Cortex of kidney (tissue), 1 donor: ENCODE measurements at regions not wholly inside any gene's neighbourhood (a gene's known extent, or its start where the extent isn't known, plus 50 kb on each side); places are given as distances from the start of the nearest gene placed in this dataset.

Source experiments
- DNase-seq: peaks from one replicate; lab custom pipeline; 2025; lab: John Stamatoyannopoulos, UW

DNA sequence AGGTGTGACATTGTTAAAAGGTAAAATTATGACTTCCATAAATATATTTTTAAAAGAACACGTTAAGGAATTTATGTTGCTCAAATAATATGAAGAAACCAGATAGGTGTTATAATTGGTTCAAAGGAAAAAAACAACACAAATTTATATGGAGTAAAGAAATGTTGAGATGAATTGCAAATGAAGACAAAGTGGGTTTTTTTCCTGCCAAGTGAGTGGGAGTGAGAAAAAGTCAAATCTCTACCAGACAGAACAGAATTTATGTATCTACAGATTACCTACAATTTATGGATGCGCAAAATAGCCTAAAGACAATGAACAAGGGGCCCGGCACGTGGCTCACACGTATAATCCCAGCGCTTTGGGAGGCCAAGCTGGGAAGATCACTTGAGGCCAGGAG is 159.7 kb upstream of the SLC1A4 start:
- DNase-seq: no peak

DNA sequence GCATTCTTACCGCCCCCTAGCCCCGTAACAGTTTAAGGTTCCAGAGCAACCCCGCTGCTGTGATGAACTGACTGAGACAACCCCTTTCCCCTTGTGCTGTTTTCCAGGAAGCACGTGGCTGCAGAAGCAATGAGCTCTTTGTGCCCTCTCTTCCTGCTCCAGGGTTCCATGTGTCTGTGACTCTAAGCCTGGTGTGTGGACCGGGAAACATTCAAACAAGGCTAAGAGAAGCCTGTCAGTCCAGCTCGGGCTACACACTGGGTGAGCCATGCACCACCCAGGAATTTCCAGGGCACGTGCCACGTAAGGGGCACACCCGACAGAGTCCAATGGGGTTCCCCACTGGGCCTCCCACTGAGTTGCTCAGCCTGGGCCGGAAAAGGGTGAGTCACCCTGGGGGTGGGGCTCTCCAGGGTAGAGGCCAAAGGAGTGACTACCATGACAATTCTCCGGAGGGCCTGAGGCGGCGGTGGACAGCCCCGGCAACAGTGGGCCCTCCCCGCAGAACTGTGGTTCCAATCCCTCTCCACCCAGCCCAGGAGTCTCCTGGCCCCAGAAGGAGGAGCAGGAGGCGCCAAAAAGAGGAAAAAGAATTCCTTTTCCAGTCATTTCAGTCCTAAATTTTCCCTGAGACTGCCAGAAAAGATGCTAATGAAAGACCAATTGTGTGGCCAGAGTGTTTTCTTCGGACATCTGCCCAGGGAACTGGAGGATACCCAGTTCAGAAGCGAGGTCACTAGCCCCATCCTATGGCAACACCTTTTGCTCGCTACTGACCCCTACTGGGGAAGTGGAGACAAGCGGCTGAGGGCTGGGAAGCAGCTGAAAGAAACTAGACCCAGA is 157.8 kb upstream of the SLC1A4 start:
- no peak for DNase-seq

DNA sequence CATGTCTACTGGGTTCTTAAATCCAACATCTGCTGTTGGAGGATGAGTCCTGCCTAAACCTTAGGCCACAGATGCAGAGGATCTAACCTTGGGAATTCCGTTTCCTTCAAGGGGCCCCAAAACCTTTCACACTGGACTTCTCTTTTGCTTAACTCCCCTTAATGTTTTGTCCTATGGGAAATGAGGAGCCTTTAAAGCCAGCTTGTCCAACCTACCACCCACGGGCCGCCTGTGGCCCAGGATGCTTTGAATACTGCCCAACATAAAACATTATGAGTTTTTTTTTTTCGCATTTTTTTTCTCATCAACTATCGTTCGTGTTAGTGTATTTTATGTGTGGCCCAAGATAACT is 157.2 kb upstream of the SLC1A4 start:
- DNase-seq: no peak

DNA sequence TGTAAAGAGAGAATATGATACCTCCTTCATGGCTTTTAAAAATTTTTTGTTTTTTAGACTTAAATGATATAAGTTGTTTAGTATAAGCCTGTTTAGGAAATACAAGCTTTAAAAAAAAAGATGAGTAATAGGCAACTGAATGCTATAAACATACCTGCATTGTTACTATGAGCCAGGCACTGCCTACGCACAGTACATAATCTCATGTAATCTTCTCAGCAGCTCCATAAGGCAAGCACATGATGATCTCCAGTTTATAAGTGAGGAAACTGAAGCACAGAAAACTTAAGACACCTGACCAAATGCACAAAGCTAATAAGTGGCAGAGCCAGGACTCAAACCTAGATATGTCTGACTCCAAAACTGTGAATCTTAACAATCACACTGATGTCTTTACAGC is 156.3 kb upstream of the SLC1A4 start:
- DNase-seq: no peak

DNA sequence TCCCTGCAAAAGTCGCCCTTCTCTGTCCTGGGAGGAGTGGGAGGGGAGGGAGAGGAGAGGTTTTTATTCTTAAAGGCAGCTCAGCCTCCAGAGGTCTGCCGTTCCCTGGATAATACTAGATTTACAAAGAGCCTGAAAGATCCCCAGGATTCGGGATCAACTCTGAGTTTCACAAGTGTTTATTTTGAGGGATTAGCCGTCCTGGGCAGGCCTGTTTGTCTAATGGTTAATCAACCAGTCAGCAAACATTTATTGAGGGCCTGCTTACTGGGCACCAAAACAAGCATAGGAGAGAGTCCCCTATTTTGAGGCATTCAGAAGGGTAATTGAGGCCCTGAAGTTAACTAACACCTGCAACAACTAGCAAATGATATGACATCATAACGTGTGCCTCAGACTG is 152.6 kb upstream of the SLC1A4 start:
- DNase-seq: no peak

DNA sequence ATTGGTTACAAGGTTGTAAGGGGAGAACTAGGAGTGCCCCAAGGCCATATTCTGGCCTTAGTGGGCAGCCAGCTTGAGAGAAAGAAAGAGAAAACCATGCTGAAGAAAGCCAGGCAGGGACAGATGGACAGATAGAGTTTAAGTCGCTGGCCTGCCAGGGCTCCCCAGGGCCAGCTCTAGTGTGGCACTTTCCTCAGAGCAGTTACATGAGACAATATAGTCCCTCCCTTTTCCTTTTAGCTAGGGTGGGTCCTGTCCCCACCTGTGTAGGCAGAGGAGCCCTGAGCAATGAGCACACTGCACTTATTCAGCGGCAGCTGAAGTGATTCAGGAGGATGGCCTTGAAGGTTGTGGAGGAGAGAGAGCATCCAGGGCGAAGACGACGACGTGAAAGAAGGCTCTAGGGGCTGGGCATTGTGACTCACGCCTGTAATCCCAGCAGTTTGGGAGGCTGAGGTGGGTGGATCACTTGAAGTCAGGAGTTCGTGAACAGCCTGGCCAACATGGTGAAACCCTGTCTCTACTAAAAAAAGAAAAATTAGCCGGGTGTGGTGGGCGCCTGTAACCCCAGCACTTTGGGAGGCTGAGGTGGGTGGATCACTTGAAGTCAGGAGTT is 152.0 kb upstream of the SLC1A4 start:
- no peak for DNase-seq

DNA sequence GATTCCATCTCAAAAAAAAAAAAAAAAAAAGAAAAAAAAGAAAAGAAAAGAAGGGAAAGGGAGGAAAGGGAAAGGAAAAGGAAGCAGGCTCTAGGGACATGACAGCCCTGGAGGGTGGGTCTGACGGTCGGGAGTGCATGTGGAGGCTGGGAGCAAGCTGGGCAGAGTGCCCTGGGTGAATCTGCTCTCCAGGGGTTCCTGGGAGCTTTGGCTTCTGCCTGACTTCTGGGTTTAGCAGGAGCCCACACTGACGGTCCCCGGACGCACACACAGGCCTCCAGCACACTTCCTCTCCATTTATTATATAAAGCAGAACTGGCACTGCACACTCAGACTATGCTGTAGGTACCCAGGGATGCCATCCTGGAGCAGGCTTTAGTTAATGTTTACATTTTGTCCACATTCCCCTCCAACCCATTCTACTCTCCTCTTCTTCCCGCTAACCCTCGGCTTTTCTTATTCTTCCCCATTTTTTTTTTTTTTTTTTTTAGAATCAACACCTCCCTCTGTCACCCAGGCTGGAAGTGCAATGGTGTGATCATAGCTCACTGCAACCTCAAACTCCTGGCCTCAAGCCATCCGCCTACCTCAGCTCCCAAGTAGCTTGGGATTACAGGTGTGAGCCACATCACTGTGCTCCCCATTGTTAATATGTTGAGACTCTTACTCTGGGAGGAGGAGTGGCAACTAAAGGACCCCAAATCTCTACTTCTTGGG is 151.1 kb upstream of the SLC1A4 start:
- DNase-seq: no peak

DNA sequence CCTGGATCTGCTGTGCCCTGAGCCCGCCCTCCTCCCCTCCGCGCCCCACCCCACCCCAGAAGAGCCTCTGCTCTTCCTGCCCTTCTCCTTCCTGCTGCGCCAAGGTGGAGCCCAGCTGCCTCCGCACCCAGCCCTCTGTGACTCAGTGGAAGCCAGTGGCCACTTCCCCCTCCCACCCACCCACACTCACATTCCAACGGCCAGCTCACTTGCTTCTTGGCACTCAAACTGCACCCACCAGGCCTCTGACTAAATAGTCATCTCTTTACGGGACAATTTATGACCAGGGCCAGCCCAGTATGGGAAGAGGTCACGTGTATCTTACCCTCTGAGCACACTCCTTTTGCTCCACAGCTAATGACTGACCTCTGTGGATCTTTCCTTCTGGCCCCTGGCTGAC is 150.4 kb upstream of the SLC1A4 start:
- no peak for DNase-seq

DNA sequence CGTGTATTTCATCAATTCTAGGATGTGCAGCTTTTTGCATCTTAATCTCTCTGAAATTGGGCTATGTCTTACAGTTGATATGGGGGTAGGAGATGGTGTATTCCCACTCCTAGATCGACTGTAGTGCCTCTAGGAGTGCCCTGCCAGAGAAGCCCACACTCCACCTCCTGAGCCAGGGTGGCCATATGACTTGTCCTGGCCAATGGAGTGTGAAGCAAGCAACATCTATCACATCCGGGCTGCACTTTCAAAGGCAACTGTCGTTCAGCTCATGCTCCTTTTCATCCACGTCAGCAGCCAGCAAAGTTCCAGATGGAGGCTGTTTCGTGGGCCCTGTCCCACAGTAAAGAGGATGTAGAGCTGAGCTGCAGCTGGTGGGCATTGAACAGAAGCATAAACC is 149.4 kb upstream of the SLC1A4 start:
- DNase-seq: no peak

DNA sequence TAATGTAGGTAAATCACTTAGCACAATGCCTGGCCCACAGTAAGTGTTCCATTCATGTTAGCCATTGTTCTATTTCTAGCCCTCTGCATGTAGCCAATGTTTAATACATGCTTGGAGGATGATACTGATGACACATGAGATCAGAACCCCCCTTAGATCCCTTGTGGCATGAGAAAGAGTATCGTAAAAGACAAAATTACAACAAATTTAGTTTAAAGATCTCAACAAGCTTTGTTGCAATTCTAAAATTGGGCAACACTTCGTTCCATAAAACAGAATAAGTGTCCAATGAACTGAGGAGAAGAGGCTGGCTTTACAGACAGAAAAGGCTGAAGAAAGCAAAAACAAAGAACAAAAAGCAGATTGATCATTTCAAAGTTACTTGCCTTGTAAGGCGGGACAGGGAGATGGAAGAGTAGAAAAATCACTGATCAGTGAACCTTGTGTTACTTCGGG is 148.7 kb upstream of the SLC1A4 start:
- no peak for DNase-seq

DNA sequence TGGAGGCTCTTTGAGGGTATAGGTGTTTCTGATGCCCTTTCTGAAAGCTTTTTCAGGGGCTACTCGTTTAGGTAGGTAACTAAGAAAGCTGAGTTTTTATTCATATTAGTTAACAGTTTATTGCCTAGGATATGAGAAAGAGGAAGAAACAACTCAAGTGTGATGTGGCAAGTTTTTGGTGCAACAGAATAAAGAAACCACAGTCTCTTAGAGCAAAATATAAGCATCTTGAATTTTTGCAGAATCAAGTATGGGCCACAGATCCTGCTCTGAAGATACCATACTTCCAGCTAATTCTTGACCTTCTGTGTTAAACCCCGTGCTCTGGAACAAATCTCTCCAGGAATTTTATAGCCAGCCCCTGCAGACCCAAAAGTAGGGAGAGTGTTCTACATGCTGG is 147.7 kb upstream of the SLC1A4 start:
- no peak for DNase-seq

DNA sequence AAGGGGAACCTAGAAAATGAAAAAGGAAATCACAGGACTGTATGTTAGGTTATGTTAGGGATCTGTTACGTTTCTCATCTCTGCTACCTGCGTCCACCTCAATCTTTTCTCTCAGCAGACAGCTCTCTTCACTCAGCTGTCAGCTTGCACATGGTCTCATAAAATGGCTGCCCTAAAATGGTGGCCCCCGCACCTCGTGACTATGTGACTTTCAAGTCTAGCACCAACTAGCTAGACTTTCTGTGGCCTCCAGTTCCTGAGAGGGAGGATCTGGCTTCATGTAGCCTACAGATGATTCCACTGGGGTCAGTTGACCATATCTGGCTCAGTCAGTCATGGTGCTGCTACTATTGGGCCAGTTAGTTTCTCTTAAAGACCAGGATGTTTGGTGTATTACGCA is 147.2 kb upstream of the SLC1A4 start:
- no peak for DNase-seq

DNA sequence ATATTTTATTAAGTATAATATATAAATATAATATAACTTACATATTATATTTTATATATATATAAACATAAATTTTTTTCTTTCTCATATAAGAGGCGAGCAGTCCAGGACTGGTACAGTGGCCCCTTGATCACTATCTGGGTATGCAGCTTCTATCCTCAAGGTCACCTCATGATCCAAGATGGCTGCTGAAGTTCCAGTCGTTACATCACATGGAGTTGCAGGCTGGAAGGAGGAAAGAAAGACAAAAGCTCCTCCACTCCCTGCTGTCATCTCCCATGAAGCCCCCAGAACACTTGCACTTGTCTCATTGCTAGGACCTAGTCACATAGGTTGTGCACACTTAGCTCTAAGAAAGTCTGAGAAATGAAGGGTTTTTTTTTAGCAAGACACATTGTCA is 145.1 kb upstream of the SLC1A4 start:
- no peak for DNase-seq

DNA sequence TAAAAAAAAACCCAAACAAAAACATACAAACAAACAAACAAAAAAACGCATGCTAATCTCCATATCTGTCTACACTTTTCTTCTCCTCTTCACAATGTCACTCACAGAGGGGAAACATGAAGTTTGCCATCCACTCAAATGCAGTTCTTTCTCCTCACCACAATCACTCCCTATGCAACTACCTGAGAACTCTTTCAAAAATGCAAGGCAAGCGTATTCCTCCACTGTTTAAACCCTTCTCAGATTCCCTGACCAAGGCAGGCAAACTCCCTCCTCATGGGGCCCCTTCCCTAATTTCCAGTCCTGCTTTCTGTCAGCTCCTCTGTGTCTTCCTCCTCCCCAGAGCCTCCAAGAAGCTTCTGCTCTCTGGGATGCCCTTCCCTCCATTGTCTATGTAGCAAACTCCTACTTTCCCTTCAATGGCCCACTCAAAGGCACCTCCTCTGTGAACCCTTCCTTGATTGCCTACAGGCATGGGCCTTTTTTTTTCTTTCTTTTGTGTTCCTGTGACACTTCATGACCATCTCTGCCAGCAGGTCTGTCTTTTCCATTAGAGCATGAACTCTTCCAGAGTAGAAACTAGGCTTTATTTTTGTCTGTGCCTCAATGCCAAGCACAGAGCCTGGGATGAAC is 143.8 kb upstream of the SLC1A4 start:
- DNase-seq: no peak

DNA sequence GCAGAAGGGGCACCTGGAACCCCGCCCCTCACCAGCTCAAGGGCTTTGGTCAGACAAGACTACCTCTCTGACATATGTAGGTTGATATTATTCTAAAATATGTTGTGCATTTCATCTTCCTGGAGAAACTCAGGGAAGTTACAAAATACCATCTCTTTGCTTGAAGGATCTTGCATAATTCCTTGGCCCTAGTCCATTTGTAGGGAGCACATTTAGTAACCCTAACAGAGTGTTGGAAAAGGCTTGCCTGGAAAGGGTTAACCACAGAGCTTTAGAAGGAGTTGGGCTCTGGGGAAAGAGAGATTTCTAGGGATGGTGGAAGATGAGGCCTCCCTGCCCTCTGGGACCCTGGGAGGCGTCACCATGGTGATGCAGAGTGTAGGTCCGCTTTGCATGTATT is 143.0 kb upstream of the SLC1A4 start:
- no peak for DNase-seq

DNA sequence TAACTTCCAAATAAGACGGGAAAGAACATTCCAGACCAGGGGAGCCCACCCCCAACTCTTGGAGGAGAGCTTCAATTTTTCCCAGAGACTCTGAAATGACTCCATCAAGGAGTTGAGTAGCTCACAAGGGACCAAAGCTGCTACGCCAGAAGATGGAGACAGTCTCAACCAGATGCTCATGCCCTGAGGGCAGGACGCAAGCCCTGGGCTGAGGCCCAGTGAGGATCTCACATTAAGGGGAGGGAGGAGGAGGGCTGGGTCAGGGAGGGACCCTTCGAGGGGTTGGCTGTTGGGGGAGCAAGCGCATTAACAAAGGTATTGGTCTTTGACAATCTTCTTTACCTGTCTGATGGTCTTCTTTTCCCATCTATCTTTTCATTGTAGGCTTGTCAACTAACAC is 141.3 kb upstream of the SLC1A4 start:
- no peak for DNase-seq

DNA sequence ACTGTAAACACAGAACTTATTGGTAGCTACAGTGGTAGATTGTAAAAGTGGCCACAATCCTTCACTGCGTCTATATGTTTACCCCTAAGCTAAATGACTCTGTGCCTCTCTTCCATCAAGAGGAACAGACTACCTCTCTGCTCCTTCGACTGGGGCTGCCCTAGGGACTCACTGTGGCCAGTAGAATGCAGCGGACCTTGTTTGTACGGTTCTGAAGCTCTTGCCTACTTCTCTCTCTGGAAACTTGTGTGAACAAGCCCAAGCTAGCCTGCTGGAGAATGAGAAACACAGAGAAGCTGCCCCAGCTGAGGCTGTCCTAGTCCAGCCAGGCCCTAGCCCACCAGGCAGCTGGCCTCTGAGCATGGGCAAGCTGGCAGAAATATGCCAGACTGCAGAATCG is 140.8 kb upstream of the SLC1A4 start:
- no peak for DNase-seq

DNA sequence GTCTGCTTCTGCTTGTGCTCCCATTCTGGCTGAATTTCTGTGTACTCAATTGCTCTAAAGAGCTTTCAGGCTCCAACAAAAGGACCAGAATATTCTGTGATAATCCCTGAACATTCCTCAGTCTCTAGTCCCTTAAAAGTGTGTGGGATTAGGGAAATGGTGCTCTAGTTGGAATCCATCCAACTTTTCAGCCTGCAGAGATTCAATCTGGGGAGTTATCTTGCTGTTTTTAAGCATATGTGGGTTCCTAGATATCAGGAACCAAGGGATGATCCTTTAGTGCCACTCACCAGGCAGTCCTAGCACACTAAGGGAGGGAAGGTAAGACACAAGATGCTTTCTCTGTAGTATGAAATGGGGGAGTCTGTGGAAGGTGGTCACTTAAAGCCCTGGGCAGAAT is 140.3 kb upstream of the SLC1A4 start:
- no peak for DNase-seq

DNA sequence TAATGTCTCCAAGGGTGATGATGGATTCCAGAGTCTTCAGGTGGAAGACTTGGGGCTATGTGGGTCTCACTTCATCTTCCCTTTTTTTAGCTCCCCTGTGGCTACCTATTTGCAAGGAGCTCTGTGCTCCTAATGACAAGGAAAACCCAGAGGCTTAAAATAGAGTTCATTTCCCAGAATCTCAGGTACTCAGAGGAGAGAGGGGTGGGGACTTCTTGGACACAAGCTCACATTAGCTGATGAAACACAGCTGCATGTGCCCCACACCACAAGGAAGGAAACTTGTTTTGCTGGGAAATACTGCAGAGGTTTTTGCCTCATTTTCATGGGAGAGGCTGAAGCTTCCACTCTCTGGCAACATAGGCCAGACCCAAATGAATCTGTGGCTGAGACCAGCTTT is 138.6 kb upstream of the SLC1A4 start:
- no peak for DNase-seq

DNA sequence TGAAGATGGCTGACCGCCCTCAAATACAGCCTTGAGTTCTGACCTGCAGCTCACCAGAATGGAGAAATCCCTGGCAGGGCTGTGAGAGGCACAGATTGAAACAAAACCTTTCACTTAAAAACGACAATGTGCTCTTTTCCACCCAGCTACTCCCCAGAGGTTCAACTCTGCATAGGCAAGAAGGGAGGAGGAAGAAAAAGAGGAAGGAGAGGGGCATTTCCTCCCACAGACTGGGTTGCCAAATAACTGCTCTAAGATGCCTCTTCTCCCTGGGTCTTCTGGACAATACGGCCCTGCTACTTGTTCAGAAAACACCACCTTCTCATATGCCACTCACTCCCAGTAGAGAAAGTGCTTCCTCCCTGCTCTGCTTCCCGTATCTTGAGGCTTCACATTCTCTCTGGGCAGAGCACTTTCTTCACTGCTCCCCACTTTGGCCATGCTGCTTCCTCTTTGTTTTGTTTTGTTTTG is 136.4 kb upstream of the SLC1A4 start:
- DNase-seq: no peak

DNA sequence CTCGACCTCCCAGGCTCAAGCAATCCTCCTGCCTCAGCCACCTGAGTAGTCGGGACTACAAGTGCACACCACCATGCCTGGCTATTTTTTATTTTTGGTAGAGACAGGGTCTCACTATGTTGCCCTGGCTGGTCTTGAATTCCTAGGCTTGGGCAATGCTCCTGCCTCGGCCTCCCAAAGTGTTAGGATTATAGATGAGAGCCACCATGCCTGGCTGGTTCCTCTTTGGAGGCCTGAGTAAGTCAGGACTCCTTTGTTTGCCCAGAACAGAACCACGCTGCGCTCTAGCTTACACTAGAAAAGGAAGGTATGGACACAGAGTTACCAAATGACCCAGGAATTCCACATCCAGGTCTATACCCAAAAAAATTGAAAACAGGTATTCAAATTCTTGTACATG is 135.9 kb upstream of the SLC1A4 start:
- no peak for DNase-seq

DNA sequence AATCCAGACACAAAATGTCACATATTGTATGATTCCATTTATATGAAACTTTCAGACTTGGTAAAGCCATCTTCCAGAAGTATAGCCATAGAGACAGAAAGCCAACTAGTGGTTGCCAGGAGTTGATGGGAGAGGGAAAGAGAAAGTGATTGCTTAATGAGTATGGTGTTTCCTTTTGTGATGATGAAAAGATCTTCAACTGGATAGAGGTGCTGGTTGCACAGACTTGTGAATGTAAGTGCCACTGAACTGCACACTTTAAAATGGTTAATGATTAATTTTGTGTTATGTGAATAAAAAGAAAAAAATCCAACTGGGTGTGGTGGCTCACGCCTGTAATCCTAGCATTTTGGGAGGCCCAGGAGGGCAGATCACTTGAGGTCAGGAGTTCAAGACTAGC is 135.3 kb upstream of the SLC1A4 start:
- DNase-seq: no peak

DNA sequence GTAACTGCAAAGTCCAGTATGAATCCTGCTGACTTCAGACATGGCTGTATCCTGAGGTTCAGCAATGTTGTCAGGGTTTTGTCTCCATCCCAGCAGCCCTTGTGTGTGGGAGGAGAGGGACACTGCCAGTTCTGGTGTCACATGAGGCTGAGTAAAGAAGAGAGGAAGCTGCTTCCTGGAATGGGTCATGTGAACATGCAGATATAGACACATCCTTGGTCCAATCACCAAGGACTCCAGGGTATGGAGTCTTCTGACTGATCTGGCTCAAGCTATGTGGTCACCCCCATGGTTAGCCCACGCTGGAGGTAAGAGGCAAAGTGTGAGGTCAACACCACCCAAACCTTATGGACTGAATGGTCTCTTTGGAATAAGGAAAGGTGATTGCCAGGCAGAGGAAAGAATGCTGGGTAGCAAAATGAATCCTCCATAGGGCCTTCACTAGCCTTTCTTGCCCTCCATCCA is 134.4 kb upstream of the SLC1A4 start:
- no peak for DNase-seq
